Neuronal stem cell (in vitro differentiated cells): ENCODE measurements at regions not wholly inside any gene's neighbourhood (a gene's known extent, or its start where the extent isn't known, plus 50 kb on each side); places are given as distances from the start of the nearest gene placed in this dataset.

Experiments
- DNase-seq: peaks from one replicate; pipeline ENCODE4 v3.0.0-alpha.2; 2013; ENCODE audit warnings: low spot score
- H2AFZ ChIP-seq: one replicate; pipeline ENCODE4 v1.6.1; 2013; ENCODE audit warnings: mild to moderate bottlenecking, low read length, inconsistent platforms
- H2AK5ac ChIP-seq: 2 replicates; pipeline ENCODE4 v1.6.1; 2013; ENCODE audit warnings: low read depth, mild to moderate bottlenecking, inconsistent platforms, low read length, moderate library complexity, mixed read lengths
- H2BK120ac ChIP-seq: 2 replicates; pipeline ENCODE4 v1.6.1; 2013; ENCODE audit warnings: low read depth, mild to moderate bottlenecking, inconsistent platforms, low read length, moderate library complexity, mixed read lengths
- H2BK12ac ChIP-seq: one replicate; pipeline ENCODE4 v1.6.1; 2013; ENCODE audit warnings: low read length, inconsistent platforms
- H2BK15ac ChIP-seq: 2 replicates; pipeline ENCODE4 v1.6.1; 2013; ENCODE audit warnings: mild to moderate bottlenecking, low read length, inconsistent platforms, mixed read lengths
- H2BK5ac ChIP-seq: one replicate; pipeline ENCODE4 v1.6.1; 2013; ENCODE audit warnings: inconsistent platforms, mild to moderate bottlenecking, low read length, moderate library complexity
- H3K14ac ChIP-seq: one replicate; pipeline ENCODE4 v1.6.1; 2013; ENCODE audit warnings: low read length, inconsistent platforms
- H3K18ac ChIP-seq: 2 replicates; pipeline ENCODE4 v1.6.1; 2013; ENCODE audit warnings: low read length, inconsistent platforms
- H3K23ac ChIP-seq: 2 replicates; pipeline ENCODE4 v1.6.1; 2013; ENCODE audit warnings: low read depth, mild to moderate bottlenecking, mixed read lengths, low read length, inconsistent platforms; ENCODE audit not compliant: poor library complexity
- H3K27ac ChIP-seq: replicated peaks from 3 replicates; pipeline ENCODE4 v1.5.1; 2013; ENCODE audit warnings: low read length, inconsistent platforms
- H3K27me3 ChIP-seq, 3 experiments: 2 replicates each; pipeline ENCODE4 v1.6.1; 2013; ENCODE audit warnings: low read length in 3 of 3, mild to moderate bottlenecking in 2 of 3, inconsistent platforms in 1 of 3, low read depth in 1 of 3, mixed read lengths in 1 of 3, moderate library complexity in 1 of 3; ENCODE audit not compliant: control insufficient read depth in 3 of 3, insufficient read depth in 3 of 3
- H3K36me3 ChIP-seq, 2 donors: replicated peaks in 1 of 2; 2 replicates each; pipeline ENCODE4 v1.6.1; 2013; ENCODE audit warnings: low read length in 2 of 2; ENCODE audit not compliant: control insufficient read depth in 2 of 2, insufficient read depth in 2 of 2
- H3K4ac ChIP-seq: 2 replicates; pipeline ENCODE4 v1.6.1; 2013; ENCODE audit warnings: inconsistent platforms, mild to moderate bottlenecking, low read length, moderate library complexity
- H3K4me1 ChIP-seq, 2 donors: 1 replicate in 1 of 2; 2 replicates in 1 of 2; pipeline ENCODE4 v1.6.1; 2013; ENCODE audit warnings: low read length in 2 of 2, low read depth in 1 of 2; ENCODE audit not compliant: control insufficient read depth in 2 of 2, insufficient read depth in 1 of 2
- H3K4me2 ChIP-seq: one replicate; pipeline ENCODE4 v1.6.1; 2013; ENCODE audit warnings: mild to moderate bottlenecking, low read length, inconsistent platforms; ENCODE audit not compliant: insufficient read depth, poor library complexity, severe bottlenecking
- H3K4me3 ChIP-seq, 2 donors: 2 replicates each; pipeline ENCODE4 v1.5.1; 2013; ENCODE audit warnings: low read length in 2 of 2, mild to moderate bottlenecking in 2 of 2, inconsistent platforms in 1 of 2, moderate library complexity in 1 of 2
- H3K79me1 ChIP-seq: one replicate; pipeline ENCODE4 v1.6.1; 2013; ENCODE audit warnings: low read depth, mild to moderate bottlenecking, inconsistent platforms, low read length, moderate library complexity
- H3K9ac ChIP-seq: one replicate; pipeline ENCODE4 v1.6.1; 2013; ENCODE audit warnings: mild to moderate bottlenecking, low read depth, low read length, inconsistent platforms; ENCODE audit not compliant: poor library complexity
- H3K9me3 ChIP-seq, 2 donors: replicated peaks in 1 of 2; 2 replicates each; pipeline versions ENCODE3 to v1.6.1; 2013; ENCODE audit warnings: low read length in 2 of 2, mild to moderate bottlenecking in 2 of 2, inconsistent platforms in 1 of 2, low read depth in 1 of 2, mixed read lengths in 1 of 2, moderate library complexity in 1 of 2; ENCODE audit not compliant: control insufficient read depth in 2 of 2, insufficient read depth in 1 of 2
- H4K8ac ChIP-seq: one replicate; pipeline ENCODE4 v1.6.1; 2013; ENCODE audit warnings: low read depth, mild to moderate bottlenecking, inconsistent platforms, low read length, moderate library complexity
- H4K91ac ChIP-seq: one replicate; pipeline ENCODE4 v1.6.1; 2013; ENCODE audit warnings: low read length, low read depth, mild to moderate bottlenecking, inconsistent platforms; ENCODE audit not compliant: poor library complexity
- WGBS, 2 donors: extraction: QIAGEN DNeasy Blood & Tissue Kit; methylation state at CpG; one replicate each; pipeline ENCODE4 v1.1.7; 2013; ENCODE audit warnings: missing lambda C conversion rate in 2 of 2, mixed read lengths in 1 of 2; ENCODE audit not compliant: insufficient read length in 2 of 2, insufficient replicate concordance in 1 of 2; ENCODE audit errors: extremely low coverage in 2 of 2; 5-methylcytosine and 5-hydroxymethylcytosine counted together

DNA sequence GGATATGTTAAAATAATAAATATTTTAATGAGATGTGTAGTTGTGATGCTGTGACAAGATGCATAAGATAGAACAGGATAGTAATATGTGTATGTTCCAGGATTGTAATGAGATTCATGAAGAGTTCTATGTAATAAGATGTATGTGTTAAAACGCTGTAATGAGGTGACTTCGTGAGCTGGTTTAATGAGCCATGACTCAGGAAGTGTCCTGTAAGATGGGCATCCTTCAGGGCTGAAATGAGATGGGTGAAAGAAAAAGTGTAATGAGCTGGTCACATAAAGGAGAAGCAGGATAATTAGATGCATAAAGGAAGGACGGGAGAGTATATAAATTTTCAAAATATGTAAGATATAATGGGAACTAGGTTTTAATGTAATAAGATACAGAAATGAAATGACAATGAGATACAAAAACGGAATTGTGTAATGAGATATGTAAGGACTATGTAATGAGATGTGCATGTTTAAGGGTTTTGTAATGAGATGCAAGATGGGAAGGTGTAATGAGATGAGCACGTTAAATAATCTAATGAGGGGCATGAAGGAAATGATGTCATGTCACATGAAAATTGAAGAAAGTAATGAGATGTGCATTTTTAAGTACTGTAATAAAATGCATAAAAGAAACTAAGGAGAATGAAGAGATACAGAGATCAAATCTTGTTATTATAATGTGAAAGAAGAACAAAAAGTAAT is 524.8 kb upstream of the STXBP6 start:
- no peaks in the 10 kb centered on the region for H3K9me3 ChIP-seq
- no peak overlapping the region for H4K91ac ChIP-seq
- no peak for DNase-seq
- no peak overlapping the region for H3K4ac ChIP-seq
- no peaks in the 10 kb centered on the region for H3K4me1 ChIP-seq
- H3K18ac ChIP-seq: no peak overlapping the region
- H3K79me1 ChIP-seq: no peaks in the 10 kb centered on the region
- H3K27me3 ChIP-seq: no peaks in the 10 kb centered on the region
- H2AFZ ChIP-seq: no peak overlapping the region
- no peak overlapping the region for H2BK5ac ChIP-seq
- no peak overlapping the region for H2BK12ac ChIP-seq
- H3K9ac ChIP-seq: no peak overlapping the region
- H3K27ac ChIP-seq: no peak overlapping the region
- no peak overlapping the region for H2BK15ac ChIP-seq
- H3K4me2 ChIP-seq: no peak overlapping the region
- H3K14ac ChIP-seq: no peak overlapping the region
- no peak overlapping the region for H2AK5ac ChIP-seq
- 100% methylated on average over 2 of the region's 5 CpGs; no CpG with 5 or more reads in 1 of the 2 donors for WGBS, 2 donors
- H3K36me3 ChIP-seq: no peaks in the 10 kb centered on the region
- H3K23ac ChIP-seq: no peak overlapping the region
- no peak overlapping the region for H2BK120ac ChIP-seq
- no peak overlapping the region for H3K4me3 ChIP-seq
- H4K8ac ChIP-seq: no peak overlapping the region

DNA sequence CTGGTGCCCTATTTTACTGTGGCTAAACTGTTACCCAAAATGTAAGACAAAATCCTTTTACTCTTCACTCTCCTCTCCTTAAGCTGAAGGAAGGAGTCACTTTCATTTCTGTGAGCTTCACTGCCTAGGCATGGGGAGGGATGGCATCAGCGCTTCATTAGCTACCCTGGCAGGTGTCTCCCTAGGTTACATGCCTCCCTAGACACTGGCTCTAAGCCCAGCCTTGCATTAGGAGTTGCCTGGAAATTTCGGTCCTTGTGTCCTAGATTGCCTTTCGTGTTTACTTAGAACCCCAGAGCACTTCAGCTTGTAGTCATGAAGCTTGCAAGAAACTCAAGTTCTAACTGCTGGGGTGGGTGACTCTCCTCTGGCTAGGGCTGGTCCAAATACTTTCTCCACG is 520.5 kb upstream of the STXBP6 start:
- H3K27ac ChIP-seq: no peak overlapping the region
- no peak overlapping the region for H3K23ac ChIP-seq
- H3K4me1 ChIP-seq: no peaks in the 10 kb centered on the region
- H3K79me1 ChIP-seq: no peaks in the 10 kb centered on the region
- WGBS, 2 donors: no CpG with 5 or more reads among the region's 4 CpGs
- no peak overlapping the region for H2BK5ac ChIP-seq
- H3K27me3 ChIP-seq: no peaks in the 10 kb centered on the region
- H3K4ac ChIP-seq: no peak overlapping the region
- no peak overlapping the region for H2BK120ac ChIP-seq
- peak overlapping the region; percentile 38 for H3K14ac ChIP-seq
- no peak overlapping the region for H4K8ac ChIP-seq
- no peak overlapping the region for H3K9ac ChIP-seq
- no peak overlapping the region for H2BK12ac ChIP-seq
- H2BK15ac ChIP-seq: no peak overlapping the region
- DNase-seq: no peak
- H2AFZ ChIP-seq: no peak overlapping the region
- H3K4me2 ChIP-seq: no peak overlapping the region
- peaks cover 0 to 2% of the 10 kb centered on the region in 2 donors for H3K9me3 ChIP-seq
- H4K91ac ChIP-seq: no peak overlapping the region
- no peak overlapping the region for H2AK5ac ChIP-seq
- H3K36me3 ChIP-seq: no peaks in the 10 kb centered on the region
- H3K4me3 ChIP-seq: no peak overlapping the region
- no peak overlapping the region for H3K18ac ChIP-seq

DNA sequence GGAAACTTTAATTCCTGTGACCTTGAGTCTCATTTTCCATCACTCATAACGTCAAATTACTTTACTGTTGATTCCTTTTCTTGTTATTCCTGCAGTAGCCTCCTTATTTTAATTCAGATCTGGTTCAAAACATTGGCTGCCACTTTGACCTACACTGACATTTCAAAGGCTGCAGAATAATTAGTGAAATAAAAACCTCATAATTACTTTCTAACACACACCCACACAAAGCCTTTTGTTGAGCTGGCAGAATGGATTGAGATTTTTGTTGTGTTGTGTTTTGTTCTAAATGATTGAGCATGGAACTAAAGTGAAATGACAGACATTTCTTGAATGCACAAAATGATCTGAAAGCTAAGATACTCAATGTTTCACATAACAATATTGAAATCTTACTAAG is 507.5 kb upstream of the STXBP6 start:
- no peaks in the 10 kb centered on the region for H3K27me3 ChIP-seq

DNA sequence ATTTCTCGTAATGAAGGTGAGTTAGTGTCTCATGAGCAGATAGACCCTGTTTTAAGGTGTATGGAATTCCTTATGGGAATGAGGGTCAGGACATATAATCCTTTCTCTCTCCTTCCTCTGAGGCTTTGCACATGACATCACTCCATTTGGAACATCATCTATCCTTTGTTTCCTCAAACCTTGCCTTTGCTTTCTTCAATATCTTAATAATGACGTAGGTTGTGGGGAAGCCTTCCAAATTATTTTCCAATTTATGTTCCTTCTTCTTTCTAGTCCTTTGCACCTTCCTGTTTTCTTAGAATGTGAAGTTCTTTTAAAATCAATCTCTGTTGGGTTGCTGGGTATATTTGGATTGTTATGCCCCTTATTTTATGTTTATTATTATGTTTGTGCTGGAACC is 502.9 kb upstream of the STXBP6 start:
- Histone ChIP-seq H3K27ac (no peak overlapping the region), H2BK12ac (no peak overlapping the region), H2BK15ac (no peak overlapping the region), H3K36me3 (no peaks in the 10 kb centered on the region), H3K4ac (no peak overlapping the region), H3K14ac (no peak overlapping the region), H3K27me3 (no peaks in the 10 kb centered on the region), H3K79me1 (no peaks in the 10 kb centered on the region), H2AFZ (no peak overlapping the region), H2BK5ac (no peak overlapping the region), H3K4me1 (no peaks in the 10 kb centered on the region), H4K8ac (no peak overlapping the region), H3K9me3 (no peaks in the 10 kb centered on the region), H2AK5ac (no peak overlapping the region), H3K9ac (no peak overlapping the region), H3K4me2 (no peak overlapping the region), H2BK120ac (no peak overlapping the region), H4K91ac (no peak overlapping the region), H3K18ac (no peak overlapping the region), H3K23ac (no peak overlapping the region), H3K4me3 (no peak overlapping the region)
- DNase-seq: no peak
- WGBS, 2 donors: no CpG with 5 or more reads among the region's 2 CpGs

More for the DNA sequence above, 507.5 kb upstream of the STXBP6 start:
- no peak overlapping the region for H4K91ac ChIP-seq
- no peak overlapping the region for H3K4ac ChIP-seq
- no CpG with 5 or more reads among the region's 1 CpG for WGBS, 2 donors
- no peak overlapping the region for H3K9ac ChIP-seq
- no peak for DNase-seq
- no peak overlapping the region for H3K4me3 ChIP-seq
- H3K18ac ChIP-seq: no peak overlapping the region
- H3K14ac ChIP-seq: no peak overlapping the region
- H2BK15ac ChIP-seq: no peak overlapping the region
- no peaks in the 10 kb centered on the region for H3K4me1 ChIP-seq
- H2BK5ac ChIP-seq: no peak overlapping the region
- H3K23ac ChIP-seq: no peak overlapping the region
- no peak overlapping the region for H2BK120ac ChIP-seq
- H3K9me3 ChIP-seq: no peaks in the 10 kb centered on the region
- H2BK12ac ChIP-seq: no peak overlapping the region
- H3K79me1 ChIP-seq: no peaks in the 10 kb centered on the region
- H2AK5ac ChIP-seq: no peak overlapping the region
- H3K27ac ChIP-seq: no peak overlapping the region
- H3K4me2 ChIP-seq: no peak overlapping the region
- no peak overlapping the region for H4K8ac ChIP-seq
- H2AFZ ChIP-seq: no peak overlapping the region
- no peaks in the 10 kb centered on the region for H3K36me3 ChIP-seq
